ENCODE measurements at regions not wholly inside any gene's neighbourhood (a gene's known extent, or its start where the extent isn't known, plus 50 kb on each side); places are given as distances from the start of the nearest gene placed in this dataset.

DNA sequence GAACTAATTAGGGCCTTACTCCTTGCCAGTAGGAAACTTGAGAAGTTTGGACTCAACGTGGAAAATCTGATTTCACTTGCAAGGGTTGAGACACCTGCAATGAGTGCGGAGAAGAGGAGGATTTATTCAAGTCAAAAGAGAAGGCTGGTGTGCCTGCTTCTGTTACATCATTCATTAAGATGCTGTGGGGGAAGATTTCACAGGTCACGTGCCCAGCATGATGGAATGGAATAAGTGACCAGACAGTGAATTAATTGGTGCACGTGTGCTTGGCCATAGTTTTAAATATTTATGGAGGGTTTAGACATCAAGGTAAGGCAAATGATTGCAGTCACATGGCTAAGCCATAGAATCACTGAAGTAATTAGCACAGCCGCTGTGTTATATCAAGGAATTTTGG lies 155.0 kb downstream of the C7orf25 start:
- CTCF ChIA-PET = interaction anchor here (1.2 kb wide), 1 partner anchor 12 kb away, joined by 4 read pairs; no protein-coding TSS in a partner anchor
- Mint-ChIP-seq H3K27me3 (ENCODE audit: insufficient read depth, unreplicated experiment) (no peaks in the 10 kb centered on the region), H3K9me3 (ENCODE audit: unreplicated experiment) (no peaks in the 10 kb centered on the region), H3K36me3 (ENCODE audit: insufficient read depth, unreplicated experiment) (no peaks in the 10 kb centered on the region), H3K4me1 (ENCODE audit: insufficient read depth, unreplicated experiment) (no peaks in the 10 kb centered on the region), H3K4me3 (ENCODE audit: unreplicated experiment) (no peak overlapping the region), H3K27ac (ENCODE audit: low read depth, unreplicated experiment) (no peak overlapping the region)
- TF ChIP-seq CTCF (IDR thresholded peaks at IDR 0.05; ENCODE audit: unreplicated experiment) = no peak
- DNase-seq (ENCODE audit: unreplicated experiment) = no peak
- POLR2A ChIA-PET = no interaction called here
- intact Hi-C loops (cut with micrococcal nuclease) = no loop called here
- BruUV-seq (replicated peaks) = no TSS peak

DNA sequence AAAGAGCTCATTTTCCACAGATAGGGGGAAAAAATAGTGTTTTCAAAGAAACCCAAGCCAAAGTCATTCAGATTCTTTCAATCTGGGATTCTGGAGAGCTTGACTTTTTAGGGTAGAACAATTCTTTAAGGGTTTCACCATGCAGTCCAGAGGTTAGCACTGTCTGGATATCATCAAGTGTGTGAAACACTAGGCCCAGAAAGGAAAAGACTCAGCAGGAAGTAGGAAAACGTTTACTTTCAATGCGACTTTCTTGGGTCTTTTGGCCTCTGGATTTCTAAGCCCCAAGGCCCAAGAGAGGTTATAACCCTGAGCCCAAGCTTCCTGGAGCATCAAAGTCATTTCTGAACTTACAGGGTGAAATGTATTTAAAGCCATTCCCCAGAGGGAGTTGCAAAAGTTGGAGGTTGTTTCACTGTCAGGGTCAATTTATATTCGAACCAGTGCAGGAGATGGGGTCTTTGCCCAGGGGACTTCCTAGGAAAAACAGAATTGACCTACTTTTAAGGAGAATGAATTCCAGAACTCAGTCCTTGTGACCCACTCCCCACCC lies 158.0 kb downstream of the C7orf25 start:
- no peak overlapping the region for H3K4me3 Mint-ChIP-seq (ENCODE audit: unreplicated experiment)
- H3K27ac Mint-ChIP-seq (ENCODE audit: low read depth, unreplicated experiment) = no peak overlapping the region
- H3K4me1 Mint-ChIP-seq (ENCODE audit: insufficient read depth, unreplicated experiment) = no peaks in the 10 kb centered on the region
- ChIA-PET POLR2A (no interaction called here), CTCF (interaction anchor here (0.7 to 1.0 kb wide), 3 partner anchors 8 to 893 kb away, joined by 3 read pairs; no protein-coding TSS in a partner anchor)
- no peaks in the 10 kb centered on the region for H3K36me3 Mint-ChIP-seq (ENCODE audit: insufficient read depth, unreplicated experiment)
- intact Hi-C loops (cut with micrococcal nuclease) = no loop called here
- no peaks in the 10 kb centered on the region for H3K9me3 Mint-ChIP-seq (ENCODE audit: unreplicated experiment)
- BruUV-seq (replicated peaks) = no TSS peak
- no peak for DNase-seq (ENCODE audit: unreplicated experiment)
- H3K27me3 Mint-ChIP-seq (ENCODE audit: insufficient read depth, unreplicated experiment) = no peaks in the 10 kb centered on the region
- TF ChIP-seq CTCF (IDR thresholded peaks at IDR 0.05; ENCODE audit: unreplicated experiment) = no peak

GRCh38 chr7:42753367-42753766 lies 158.5 kb downstream of the C7orf25 start:
- Mint-ChIP-seq H3K27me3 (ENCODE audit: insufficient read depth, unreplicated experiment) (no peaks in the 10 kb centered on the region), H3K9me3 (ENCODE audit: unreplicated experiment) (no peaks in the 10 kb centered on the region), H3K4me1 (ENCODE audit: insufficient read depth, unreplicated experiment) (no peaks in the 10 kb centered on the region), H3K36me3 (ENCODE audit: insufficient read depth, unreplicated experiment) (no peaks in the 10 kb centered on the region), H3K4me3 (ENCODE audit: unreplicated experiment) (no peak overlapping the region), H3K27ac (ENCODE audit: low read depth, unreplicated experiment) (no peak overlapping the region)
- CTCF ChIA-PET = interaction anchor here (0.7 to 1.0 kb wide), 3 partner anchors 8 to 893 kb away, joined by 3 read pairs; no protein-coding TSS in a partner anchor
- TF ChIP-seq CTCF (IDR thresholded peaks at IDR 0.05; ENCODE audit: unreplicated experiment) = no peak
- intact Hi-C loops (cut with micrococcal nuclease) = no loop called here
- no peak for DNase-seq (ENCODE audit: unreplicated experiment)
- BruUV-seq (replicated peaks) = no TSS peak
- POLR2A ChIA-PET = no interaction called here

- ChIA-PET POLR2A (no interaction called here), CTCF (interaction anchor here (0.7 kb wide), 1 partner anchor 13 kb away, joined by 3 read pairs; no protein-coding TSS in a partner anchor)
- no peak for TF ChIP-seq CTCF (IDR thresholded peaks at IDR 0.05; ENCODE audit: unreplicated experiment)
- H3K27me3 Mint-ChIP-seq (ENCODE audit: insufficient read depth, unreplicated experiment) = no peaks in the 10 kb centered on the region
- DNase-seq (ENCODE audit: unreplicated experiment) = no peak
- no peaks in the 10 kb centered on the region for H3K4me1 Mint-ChIP-seq (ENCODE audit: insufficient read depth, unreplicated experiment)
- no peak overlapping the region for H3K27ac Mint-ChIP-seq (ENCODE audit: low read depth, unreplicated experiment)
- H3K36me3 Mint-ChIP-seq (ENCODE audit: insufficient read depth, unreplicated experiment) = no peaks in the 10 kb centered on the region
- BruUV-seq (replicated peaks) = no TSS peak
- H3K9me3 Mint-ChIP-seq (ENCODE audit: unreplicated experiment) = no peaks in the 10 kb centered on the region
- intact Hi-C loops (cut with micrococcal nuclease) = no loop called here
- H3K4me3 Mint-ChIP-seq (ENCODE audit: unreplicated experiment) = no peak overlapping the region
Measured at GRCh38 chr7:42750172-42750571, 161.7 kb downstream of the C7orf25 start.
